ENCODE measurements at regions not wholly inside any gene's neighbourhood (a gene's known extent, or its start where the extent isn't known, plus 50 kb on each side); places are given as distances from the start of the nearest gene placed in this dataset.
"Not testable (repeated sequence)": the region's sequence is repeated elsewhere in the genome, so short reads cannot be mapped to it uniquely, and the experiment has no call there.

- peaks cover 5% of the 10 kb centered on the region; the same call in 1 of the 2 replicates for H3K4me1 Mint-ChIP-seq (ENCODE audit: low read depth)
- no peak overlapping the region for H3K27ac Mint-ChIP-seq
- TF ChIP-seq CTCF (IDR thresholded peaks at IDR 0.05) = no peak
- H3K27me3 Mint-ChIP-seq (ENCODE audit: insufficient read depth) = peaks cover 4% of the 10 kb centered on the region; the same call in 1 of the 2 replicates
- DNase-seq = no peak
- H3K4me3 Mint-ChIP-seq = no peak overlapping the region
- no peaks in the 10 kb centered on the region for H3K36me3 Mint-ChIP-seq (ENCODE audit: low read depth)
- H3K9me3 Mint-ChIP-seq = no peaks in the 10 kb centered on the region
Observed at GRCh38 chr12:115868624-115869023, 408.9 kb downstream of the MED13L start.

- Mint-ChIP-seq H3K27me3 (ENCODE audit: insufficient read depth) (peaks cover 5% of the 10 kb centered on the region; the same call in 1 of the 2 replicates), H3K27ac (no peak overlapping the region), H3K4me1 (ENCODE audit: low read depth) (peaks cover 5% of the 10 kb centered on the region; the same call in 1 of the 2 replicates), H3K9me3 (no peaks in the 10 kb centered on the region), H3K4me3 (no peak overlapping the region), H3K36me3 (ENCODE audit: low read depth) (no peaks in the 10 kb centered on the region)
- DNase-seq = no peak
- TF ChIP-seq CTCF (IDR thresholded peaks at IDR 0.05) = no peak
Observed at GRCh38 chr12:115867854-115868253, 409.6 kb downstream of the MED13L start.

- Mint-ChIP-seq H3K27me3 (ENCODE audit: insufficient read depth) (peaks cover 6% of the 10 kb centered on the region; the same call in 1 of the 2 replicates), H3K4me3 (no peak overlapping the region), H3K9me3 (no peaks in the 10 kb centered on the region), H3K4me1 (ENCODE audit: low read depth) (peaks cover 3% of the 10 kb centered on the region; the same call in 1 of the 2 replicates), H3K36me3 (ENCODE audit: low read depth) (no peaks in the 10 kb centered on the region), H3K27ac (no peak overlapping the region)
- DNase-seq = no peak
- peak; percentile 53; the same call in 1 of the 2 replicates for TF ChIP-seq CTCF (IDR thresholded peaks at IDR 0.05)
Observed at GRCh38 chr12:115866909-115867525, 410.5 kb downstream of the MED13L start.

GRCh38 chr12:115866281-115866680, 411.2 kb downstream of the MED13L start:
- not testable (repeated sequence) for H3K36me3 Mint-ChIP-seq (ENCODE audit: low read depth); DNase-seq; H3K9me3 Mint-ChIP-seq; H3K4me1 Mint-ChIP-seq (ENCODE audit: low read depth); H3K27ac Mint-ChIP-seq; H3K4me3 Mint-ChIP-seq
- H3K27me3 Mint-ChIP-seq (ENCODE audit: insufficient read depth) = peaks cover 13% of the 10 kb centered on the region

DNA sequence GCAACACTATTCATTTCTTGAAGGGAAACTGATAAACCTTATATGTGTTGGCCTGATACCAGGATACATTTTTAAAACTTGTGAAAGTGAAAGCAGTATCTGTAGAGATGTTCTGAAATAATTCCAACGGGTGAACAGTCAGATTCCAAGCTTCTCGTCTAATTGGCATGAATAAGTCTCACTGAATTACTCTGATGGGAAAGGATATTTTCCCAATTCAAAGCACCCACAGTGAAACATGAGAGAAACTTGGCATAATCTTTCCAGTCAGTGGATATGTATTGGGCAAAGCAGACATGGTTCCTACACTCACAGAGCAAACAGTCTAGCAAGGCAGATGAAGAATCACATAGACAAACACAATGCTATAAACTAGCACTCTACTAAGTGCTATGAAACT, 413.1 kb downstream of the MED13L start:
- no peaks in the 10 kb centered on the region for H3K4me1 Mint-ChIP-seq (ENCODE audit: low read depth)
- DNase-seq = no peak
- H3K4me3 Mint-ChIP-seq = no peak overlapping the region
- no peaks in the 10 kb centered on the region for H3K36me3 Mint-ChIP-seq (ENCODE audit: low read depth)
- H3K27me3 Mint-ChIP-seq (ENCODE audit: insufficient read depth) = peaks cover 20% of the 10 kb centered on the region
- no peak overlapping the region for H3K27ac Mint-ChIP-seq
- H3K9me3 Mint-ChIP-seq = no peaks in the 10 kb centered on the region
- no peak for TF ChIP-seq CTCF (IDR thresholded peaks at IDR 0.05)

GRCh38 chr12:115860619-115861018, 416.9 kb downstream of the MED13L start:
- Mint-ChIP-seq H3K4me1 (ENCODE audit: low read depth) (no peaks in the 10 kb centered on the region), H3K36me3 (ENCODE audit: low read depth) (no peaks in the 10 kb centered on the region), H3K4me3 (no peak overlapping the region), H3K27me3 (ENCODE audit: insufficient read depth) (peaks cover 34% of the 10 kb centered on the region), H3K27ac (no peak overlapping the region), H3K9me3 (no peaks in the 10 kb centered on the region)
- TF ChIP-seq CTCF (IDR thresholded peaks at IDR 0.05) = no peak
- DNase-seq = no peak
